ENCODE measurements at regions not wholly inside any gene's neighbourhood (a gene's known extent, or its start where the extent isn't known, plus 50 kb on each side); places are given as distances from the start of the nearest gene placed in this dataset.

DNA sequence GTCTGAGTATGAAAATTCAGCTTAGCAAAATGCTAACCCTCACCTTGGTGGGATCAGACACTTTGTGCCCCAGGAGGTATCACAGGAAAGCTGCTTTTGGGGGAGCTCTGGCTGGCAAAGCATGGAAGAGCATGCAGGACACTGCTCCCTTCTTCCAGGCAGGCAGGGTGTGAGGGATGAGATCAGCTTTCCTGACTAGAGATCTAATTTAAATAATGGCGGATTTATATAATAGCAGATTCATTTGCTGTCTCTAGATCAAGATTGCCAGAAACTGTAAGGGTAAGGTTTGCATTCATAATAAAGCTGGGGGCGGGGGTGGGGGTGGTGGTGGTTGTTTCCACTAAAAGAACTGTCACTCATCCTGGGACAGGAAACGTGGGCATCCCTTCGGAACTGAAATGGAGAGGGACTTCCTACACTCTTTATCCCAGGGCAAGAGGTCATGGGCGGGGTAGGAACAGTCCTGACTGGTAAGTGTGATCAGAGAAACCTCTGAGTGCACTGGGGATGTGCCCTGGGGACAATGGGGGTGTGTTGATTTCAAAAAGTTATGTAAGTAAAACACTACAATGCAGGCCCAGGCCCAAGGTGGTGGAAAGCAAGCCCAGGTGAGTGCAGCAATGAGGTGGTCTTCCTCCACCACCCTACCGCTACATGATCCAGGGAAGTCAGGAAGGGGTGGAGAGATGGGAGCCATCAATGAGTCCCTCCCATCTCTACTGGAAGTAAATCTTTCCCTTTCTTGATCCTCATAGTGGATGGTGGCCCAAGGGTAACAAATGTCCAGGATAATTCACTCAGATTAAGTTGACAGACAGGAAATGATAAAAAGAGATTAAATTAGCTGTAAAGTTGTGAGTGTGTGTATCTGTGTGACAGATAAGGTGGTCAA lies 171.4 kb upstream of the SERPINE2 start:
- no peak for DNase-seq

- no peak for DNase-seq
Observed at GRCh38 chr2:224209555-224210285, 170.6 kb upstream of the SERPINE2 start.

DNA sequence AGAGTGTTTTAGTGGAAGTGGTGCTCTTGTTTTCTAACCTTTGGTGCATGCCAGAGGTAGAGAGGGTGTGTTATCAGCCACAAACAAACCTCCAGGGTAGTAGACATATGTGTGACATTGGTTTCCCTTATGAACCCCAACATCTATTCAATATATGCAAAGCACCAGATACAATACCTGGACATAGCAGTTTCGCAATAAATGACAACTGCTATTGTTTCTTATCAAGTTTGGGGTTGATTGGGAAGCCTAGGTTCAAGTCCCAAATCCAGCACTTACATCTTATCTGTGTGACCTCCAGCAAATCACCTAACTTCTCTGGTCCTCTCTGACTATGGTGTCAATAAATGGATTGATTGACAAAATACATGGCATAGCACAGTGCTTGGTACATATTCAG lies 169.4 kb upstream of the SERPINE2 start:
- no peak for DNase-seq

- no peak for DNase-seq
Observed at GRCh38 chr2:224208007-224208406, 168.9 kb upstream of the SERPINE2 start.

GRCh38 chr2:224206816-224207215 lies 167.7 kb upstream of the SERPINE2 start:
- DNase-seq = no peak

DNA sequence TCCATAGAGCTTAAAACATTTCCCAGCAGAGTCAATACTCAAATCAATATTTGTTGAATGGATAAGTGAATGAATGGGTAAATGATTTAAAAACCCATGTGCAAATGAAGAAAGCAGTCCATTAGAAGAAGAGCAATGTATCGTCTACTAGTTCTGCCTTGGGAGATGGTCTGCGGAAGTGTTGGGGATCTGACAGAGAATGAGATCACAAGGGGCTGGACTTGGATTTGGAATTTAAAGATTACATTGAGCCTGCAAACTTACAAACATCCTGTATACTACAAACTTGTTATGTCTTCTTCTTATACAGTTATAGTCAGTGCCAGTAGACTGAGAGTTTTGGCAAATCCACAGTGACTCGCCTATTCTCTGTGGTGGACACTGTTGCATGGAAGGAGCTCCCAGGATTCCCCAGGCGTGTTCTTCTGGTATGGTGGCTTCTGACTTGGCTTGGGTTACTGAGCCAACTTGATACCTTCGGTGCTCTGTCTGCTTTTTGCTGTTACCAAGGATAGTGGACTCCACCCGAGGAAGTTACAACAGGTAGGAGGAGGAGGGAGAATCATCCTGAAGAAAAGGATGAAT lies 163.3 kb upstream of the SERPINE2 start:
- no peak for DNase-seq

DNA sequence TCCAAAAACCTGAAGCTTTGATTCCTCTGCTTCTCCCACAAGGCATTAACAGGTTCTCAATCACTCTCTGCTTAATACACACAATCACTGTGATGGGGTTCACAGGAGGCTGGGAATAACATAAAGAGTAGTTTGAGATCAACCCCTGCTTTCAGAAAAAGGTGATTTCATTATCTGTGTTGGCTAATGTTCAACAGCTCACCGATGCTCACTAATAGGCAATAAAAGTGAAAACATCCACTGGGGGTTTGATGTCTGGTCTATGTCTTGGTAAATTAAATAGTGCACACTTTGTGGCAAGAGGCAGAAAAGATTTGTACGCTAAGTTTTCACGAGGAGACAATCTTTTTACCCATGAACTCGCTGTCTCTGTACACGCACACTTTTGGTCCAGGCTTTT lies 159.3 kb upstream of the SERPINE2 start:
- DNase-seq = no peak

- no peak for DNase-seq
Observed at GRCh38 chr2:224196810-224197209, 157.7 kb upstream of the SERPINE2 start.

DNA sequence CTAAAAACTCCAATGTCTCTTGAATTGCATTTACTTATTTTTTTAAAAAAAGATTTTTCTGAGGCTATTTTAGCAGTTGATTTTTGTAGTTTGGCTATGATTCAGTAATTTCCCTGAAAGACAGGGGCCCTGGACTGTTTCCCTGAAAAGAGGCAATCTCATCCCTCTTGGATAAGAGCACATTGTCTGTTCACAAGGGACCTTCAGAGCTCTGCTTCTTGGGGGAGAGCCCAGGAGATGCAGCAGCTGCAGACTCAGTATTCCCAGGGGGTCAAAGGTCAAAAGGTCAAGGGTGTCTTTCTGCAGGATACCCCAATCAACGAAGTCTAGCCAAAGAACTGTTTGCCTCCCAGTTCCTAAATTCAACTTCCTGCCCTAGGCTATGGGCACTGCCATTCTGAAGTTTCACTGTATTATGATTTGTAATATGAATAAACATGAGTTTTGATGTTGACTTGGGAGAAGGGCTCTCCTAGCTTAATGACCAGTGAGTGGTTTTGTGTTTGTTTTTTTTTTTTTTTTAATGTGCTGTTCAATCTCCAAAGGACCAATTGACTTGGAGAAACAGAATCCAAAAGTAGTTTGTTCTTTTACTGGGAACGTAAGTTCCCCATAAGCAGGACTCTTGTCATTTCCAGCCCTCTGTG lies 157.0 kb upstream of the SERPINE2 start:
- no peak for DNase-seq

DNA sequence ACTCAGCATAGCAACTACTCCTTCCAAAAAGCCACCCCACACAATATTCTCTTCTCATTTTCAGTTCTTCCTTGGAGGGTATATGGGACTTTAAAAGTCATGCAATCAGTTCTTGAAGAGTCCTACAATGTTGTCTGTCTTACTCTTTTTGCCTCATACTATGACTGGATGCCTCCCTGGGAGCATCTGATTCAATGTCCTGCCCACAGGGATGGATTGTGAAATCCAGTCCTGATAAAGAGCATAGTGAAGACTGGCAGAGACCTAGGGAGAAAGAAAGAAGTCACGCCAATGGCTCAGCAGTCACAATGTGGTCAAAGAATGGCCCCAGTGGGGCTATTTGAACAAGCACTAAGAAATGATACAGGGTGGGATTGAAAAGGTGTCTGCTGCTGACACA lies 155.1 kb upstream of the SERPINE2 start:
- no peak for DNase-seq

- no peak for DNase-seq
Observed at GRCh38 chr2:224191465-224191864, 152.4 kb upstream of the SERPINE2 start.

GRCh38 chr2:224190936-224191270 lies 151.8 kb upstream of the SERPINE2 start:
- DNase-seq = no peak

DNA sequence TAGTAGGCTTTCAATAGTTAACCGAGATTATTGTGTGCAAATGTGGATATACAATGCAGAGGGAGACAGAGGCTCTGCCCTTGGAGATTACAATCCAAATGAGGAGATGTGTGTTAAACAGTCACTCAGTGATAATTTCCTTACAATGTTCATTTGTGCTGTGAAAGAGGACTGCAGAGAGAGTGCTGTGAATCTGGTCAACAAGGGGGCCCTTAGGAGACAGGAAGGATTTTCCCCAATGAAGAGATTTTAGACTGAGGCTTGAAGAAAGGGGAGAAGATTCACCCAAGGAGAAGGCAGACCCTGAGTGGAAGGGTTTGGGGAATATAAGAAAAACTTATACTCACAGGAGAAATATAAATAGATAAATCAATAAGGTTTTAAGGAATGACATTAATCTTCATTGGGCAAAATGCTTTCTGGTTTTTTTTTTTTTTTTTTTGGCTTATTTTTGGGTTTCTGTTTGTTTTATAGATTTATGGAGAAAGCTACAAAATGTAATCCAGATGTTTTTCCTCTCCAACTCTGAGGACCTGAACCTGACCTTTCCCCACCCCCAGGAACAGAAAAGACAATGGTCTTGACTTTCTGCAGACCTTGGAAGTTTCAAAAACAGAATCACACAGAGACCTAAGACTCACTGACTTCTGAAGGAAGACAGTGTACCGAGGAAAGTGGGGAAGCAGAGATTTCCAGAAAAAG lies 151.3 kb upstream of the SERPINE2 start:
- no peak for DNase-seq

GRCh38 chr2:224187220-224187619 lies 148.1 kb upstream of the SERPINE2 start:
- no peak for DNase-seq

- no peak for DNase-seq
Observed at GRCh38 chr2:224185023-224185601, 146.0 kb upstream of the SERPINE2 start.

DNA sequence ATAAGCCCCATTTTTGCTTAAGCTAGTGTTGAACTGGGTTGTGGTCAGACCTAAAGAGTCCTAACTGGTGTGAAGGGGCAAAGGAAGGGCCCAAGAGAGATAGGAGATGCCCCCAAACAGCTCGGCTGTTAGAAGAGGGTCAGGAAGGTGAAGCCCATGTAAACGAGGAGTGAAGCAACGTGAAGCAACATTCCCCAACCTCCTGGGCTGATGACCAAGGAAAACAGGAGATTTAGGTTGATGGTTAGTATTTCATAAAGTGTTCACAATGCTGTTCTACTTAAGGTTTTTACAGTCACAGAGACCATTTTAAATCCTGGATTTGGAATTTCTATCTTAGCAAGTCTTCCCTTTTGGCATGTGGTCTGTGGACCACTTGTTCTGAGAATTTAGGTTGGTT lies 144.0 kb upstream of the SERPINE2 start:
- DNase-seq = no peak

DNA sequence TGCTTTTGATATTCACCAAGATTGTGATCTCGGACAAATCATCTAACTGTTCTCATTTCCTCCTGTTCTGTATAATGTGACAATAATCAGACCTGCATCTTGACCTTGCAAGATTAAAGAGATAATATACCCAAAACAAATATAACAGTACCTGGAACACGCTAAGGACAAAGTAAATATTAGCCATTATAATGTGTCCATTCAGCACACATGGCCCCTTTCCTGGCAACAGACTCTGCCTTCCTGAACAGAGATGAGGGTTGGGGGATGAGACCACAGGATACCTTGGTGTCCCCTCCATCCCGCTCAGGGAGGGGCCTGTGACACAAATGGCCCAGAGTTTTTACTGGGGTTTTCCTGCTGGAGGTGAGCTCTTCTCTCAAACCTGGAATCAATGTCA lies 143.4 kb upstream of the SERPINE2 start:
- DNase-seq = no peak

DNA sequence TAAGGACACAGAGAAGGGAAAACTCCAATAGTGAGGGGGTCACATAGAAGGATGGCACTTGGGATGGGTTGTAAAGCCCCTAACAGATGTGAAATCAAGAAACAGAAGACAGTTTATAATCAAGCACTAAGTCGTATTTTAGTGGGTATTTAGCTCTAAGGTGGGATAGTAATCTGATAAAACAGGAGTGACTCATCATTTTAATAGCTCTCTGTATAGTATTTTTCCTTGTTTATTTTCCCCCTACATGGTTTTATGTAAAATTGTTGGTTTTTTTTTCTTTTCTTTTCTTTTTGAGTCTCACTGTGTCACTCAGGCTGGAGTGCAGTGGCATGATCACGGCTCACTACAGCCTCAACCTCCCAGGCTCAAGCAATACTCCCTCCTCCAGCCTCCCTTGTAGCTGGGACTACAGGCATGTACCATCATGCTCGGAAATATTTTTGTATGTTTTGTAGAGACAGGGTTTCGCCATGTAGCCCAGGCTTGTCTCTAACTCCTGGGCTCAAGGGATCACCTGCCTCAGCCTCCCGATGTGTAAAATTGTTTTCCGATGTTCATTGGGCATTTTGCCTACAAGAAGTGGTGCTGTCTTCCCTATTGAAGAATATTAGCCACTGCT lies 142.6 kb upstream of the SERPINE2 start:
- DNase-seq = no peak

- no peak for DNase-seq
Observed at GRCh38 chr2:224180810-224181209, 141.7 kb upstream of the SERPINE2 start.

DNA sequence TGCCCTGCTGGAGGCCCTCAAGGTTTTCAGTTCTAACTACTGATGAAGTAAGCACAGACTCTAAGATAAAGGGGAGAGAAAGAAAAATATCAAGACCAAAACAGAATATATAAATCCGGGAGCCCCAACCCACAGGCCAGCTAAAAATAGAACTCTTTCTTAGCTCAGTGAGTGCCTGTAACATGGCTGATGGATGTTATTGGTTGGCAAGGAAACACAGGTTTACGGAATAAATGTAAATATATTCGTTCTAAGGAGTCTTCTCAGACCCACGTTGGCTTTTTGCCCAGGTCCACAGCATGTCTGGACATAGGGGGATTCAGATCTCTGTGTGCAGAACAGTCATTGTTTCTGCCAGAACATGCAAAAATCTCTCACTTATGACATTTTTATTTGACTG lies 139.0 kb upstream of the SERPINE2 start:
- DNase-seq = no peak

- DNase-seq = no peak
Observed at GRCh38 chr2:224175538-224175937, 136.5 kb upstream of the SERPINE2 start.

- DNase-seq = no peak
Observed at GRCh38 chr2:224174990-224175389, 135.9 kb upstream of the SERPINE2 start.
